NCI-H524 (cell line): ENCODE measurements at regions not wholly inside any gene's neighbourhood (a gene's known extent, or its start where the extent isn't known, plus 50 kb on each side); places are given as distances from the start of the nearest gene placed in this dataset.
"Not testable (repeated sequence)": the region's sequence is repeated elsewhere in the genome, so short reads cannot be mapped to it uniquely, and the experiment has no call there.

Source experiments
- DNase-seq, 2 experiments: peaks; one replicate each; lab custom pipeline; 2025; lab: John Stamatoyannopoulos, UW

- no peak for DNase-seq
These were observed 182.1 kb upstream of the DIAPH2 start for GRCh38 chrX:96502507-96502906.

GRCh38 chrX:96529386-96529785, 155.3 kb upstream of the DIAPH2 start:
- DNase-seq = not testable (repeated sequence)

GRCh38 chrX:96538104-96538725, 146.4 kb upstream of the DIAPH2 start:
- peak; percentile 85 to 86 for DNase-seq

- DNase-seq = no peak
These were observed 144.5 kb upstream of the DIAPH2 start for GRCh38 chrX:96540111-96540631.

GRCh38 chrX:96546281-96546680, 138.4 kb upstream of the DIAPH2 start:
- DNase-seq = peak; percentile 1

GRCh38 chrX:96551322-96551872, 133.2 kb upstream of the DIAPH2 start:
- peak; percentile 65 to 87 for DNase-seq

- DNase-seq = no peak
These were observed 127.8 kb upstream of the DIAPH2 start for GRCh38 chrX:96556886-96557285.

GRCh38 chrX:96561129-96561528, 123.5 kb upstream of the DIAPH2 start:
- DNase-seq = peak; percentile 38 to 73

GRCh38 chrX:96563646-96564045, 121.0 kb upstream of the DIAPH2 start:
- DNase-seq = no peak

- DNase-seq = no peak
These were observed 120.0 kb upstream of the DIAPH2 start for GRCh38 chrX:96564595-96564994.

GRCh38 chrX:96566878-96567277, 117.8 kb upstream of the DIAPH2 start:
- DNase-seq = no peak

- DNase-seq = peak in 1 of 2 experiments; percentile 58
These were observed 116.6 kb upstream of the DIAPH2 start for GRCh38 chrX:96568071-96568470.

GRCh38 chrX:96569034-96569433, 115.6 kb upstream of the DIAPH2 start:
- DNase-seq = no peak

GRCh38 chrX:96575011-96575410, 109.6 kb upstream of the DIAPH2 start:
- no peak for DNase-seq

- no peak for DNase-seq
These were observed 108.3 kb upstream of the DIAPH2 start for GRCh38 chrX:96576368-96576767.

- no peak for DNase-seq
These were observed 105.9 kb upstream of the DIAPH2 start for GRCh38 chrX:96578781-96579180.

- no peak for DNase-seq
These were observed 105.4 kb upstream of the DIAPH2 start for GRCh38 chrX:96579252-96579651.

- no peak for DNase-seq
These were observed 94.2 kb upstream of the DIAPH2 start for GRCh38 chrX:96590403-96590802.

GRCh38 chrX:96591421-96591820, 93.2 kb upstream of the DIAPH2 start:
- DNase-seq = no peak

- not testable (repeated sequence) for DNase-seq
These were observed 86.8 kb upstream of the DIAPH2 start for GRCh38 chrX:96597847-96598246.

- no peak for DNase-seq
These were observed 72.9 kb upstream of the DIAPH2 start for GRCh38 chrX:96611619-96612362.

GRCh38 chrX:96615448-96615847, 69.2 kb upstream of the DIAPH2 start:
- no peak for DNase-seq

GRCh38 chrX:96619588-96619987, 65.1 kb upstream of the DIAPH2 start:
- DNase-seq = no peak
